GM18909 (cell line): ENCODE measurements at regions not wholly inside any gene's neighbourhood (a gene's known extent, or its start where the extent isn't known, plus 50 kb on each side); places are given as distances from the start of the nearest gene placed in this dataset.

ENCODE experiments used
- ATAC-seq: cut with Tn5 transposase; IDR thresholded peaks from one replicate; pipeline ENCODE4 v1.9.1; 2021; ENCODE audit warnings: mild to moderate bottlenecking; ENCODE audit not compliant: unreplicated experiment, poor library complexity

- ATAC-seq: no peak
Observed at GRCh38 chr13:36493046-36493445, 60.8 kb downstream of the CCNA1 start.

GRCh38 chr13:36495431-36495830, 63.1 kb downstream of the CCNA1 start:
- ATAC-seq: no peak

- ATAC-seq: no peak
Observed at GRCh38 chr13:36509369-36509768, 77.1 kb downstream of the CCNA1 start.

- ATAC-seq: no peak
Observed at GRCh38 chr13:36512771-36513170, 80.5 kb downstream of the CCNA1 start.

GRCh38 chr13:36513266-36513665, 81.0 kb downstream of the CCNA1 start:
- no peak for ATAC-seq

GRCh38 chr13:36515466-36515865, 83.2 kb downstream of the CCNA1 start:
- no peak for ATAC-seq

- ATAC-seq: no peak
Observed at GRCh38 chr13:36516225-36516624, 83.9 kb downstream of the CCNA1 start.

- no peak for ATAC-seq
Observed at GRCh38 chr13:36518707-36519106, 86.4 kb downstream of the CCNA1 start.

- no peak for ATAC-seq
Observed at GRCh38 chr13:36519432-36519831, 87.1 kb downstream of the CCNA1 start.

GRCh38 chr13:36520111-36520510, 87.8 kb downstream of the CCNA1 start:
- no peak for ATAC-seq

- ATAC-seq: no peak
Observed at GRCh38 chr13:36526897-36527296, 94.6 kb downstream of the CCNA1 start.

GRCh38 chr13:36528105-36528504, 95.8 kb downstream of the CCNA1 start:
- ATAC-seq: no peak

GRCh38 chr13:36530050-36530789, 97.9 kb downstream of the CCNA1 start:
- no peak for ATAC-seq

- ATAC-seq: no peak
Observed at GRCh38 chr13:36530861-36531590, 98.7 kb downstream of the CCNA1 start.

- no peak for ATAC-seq
Observed at GRCh38 chr13:36531746-36532486, 99.6 kb downstream of the CCNA1 start.

- ATAC-seq: no peak
Observed at GRCh38 chr13:36533806-36534205, 101.5 kb downstream of the CCNA1 start.

- ATAC-seq: no peak
Observed at GRCh38 chr13:36536546-36536945, 104.3 kb downstream of the CCNA1 start.

GRCh38 chr13:36543671-36544070, 111.4 kb downstream of the CCNA1 start:
- ATAC-seq: no peak

- no peak for ATAC-seq
Observed at GRCh38 chr13:36548129-36548528, 115.8 kb downstream of the CCNA1 start.

- no peak for ATAC-seq
Observed at GRCh38 chr13:36549126-36549702, 116.9 kb downstream of the CCNA1 start.

GRCh38 chr13:36549755-36550154, 117.5 kb downstream of the CCNA1 start:
- ATAC-seq: no peak
